ENCODE measurements at regions not wholly inside any gene's neighbourhood (a gene's known extent, or its start where the extent isn't known, plus 50 kb on each side); places are given as distances from the start of the nearest gene placed in this dataset.

DNA sequence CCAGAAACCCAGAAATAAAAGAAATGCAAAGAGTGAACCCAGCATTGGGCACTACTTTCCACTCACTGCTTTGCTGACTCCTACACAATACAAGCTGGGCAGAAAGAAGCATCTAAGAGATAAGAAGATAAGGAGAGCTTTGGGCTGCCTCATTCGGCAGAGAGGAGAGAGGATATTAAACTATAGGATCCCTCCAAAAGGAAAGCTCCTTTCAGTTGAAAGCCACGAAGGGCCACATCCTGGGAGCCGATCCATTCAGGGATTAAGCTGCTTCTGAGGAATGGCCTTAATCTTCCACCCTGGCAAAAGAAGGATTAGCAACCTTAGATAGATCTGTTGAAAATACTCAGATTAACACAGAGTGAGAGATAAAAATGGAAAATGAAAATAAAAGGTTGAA lies 274.9 kb upstream of the PPP2R3A start:
- no peak overlapping the region for H3K27ac ChIP-seq
- no peaks in the 10 kb centered on the region for H3K4me1 ChIP-seq
- intact Hi-C loops (cut with DNase I), result no loop called here
- H3K4me3 ChIP-seq, result no peak overlapping the region
- no peaks in the 10 kb centered on the region for H3K36me3 ChIP-seq
- TF ChIP-seq, protein P1, sequence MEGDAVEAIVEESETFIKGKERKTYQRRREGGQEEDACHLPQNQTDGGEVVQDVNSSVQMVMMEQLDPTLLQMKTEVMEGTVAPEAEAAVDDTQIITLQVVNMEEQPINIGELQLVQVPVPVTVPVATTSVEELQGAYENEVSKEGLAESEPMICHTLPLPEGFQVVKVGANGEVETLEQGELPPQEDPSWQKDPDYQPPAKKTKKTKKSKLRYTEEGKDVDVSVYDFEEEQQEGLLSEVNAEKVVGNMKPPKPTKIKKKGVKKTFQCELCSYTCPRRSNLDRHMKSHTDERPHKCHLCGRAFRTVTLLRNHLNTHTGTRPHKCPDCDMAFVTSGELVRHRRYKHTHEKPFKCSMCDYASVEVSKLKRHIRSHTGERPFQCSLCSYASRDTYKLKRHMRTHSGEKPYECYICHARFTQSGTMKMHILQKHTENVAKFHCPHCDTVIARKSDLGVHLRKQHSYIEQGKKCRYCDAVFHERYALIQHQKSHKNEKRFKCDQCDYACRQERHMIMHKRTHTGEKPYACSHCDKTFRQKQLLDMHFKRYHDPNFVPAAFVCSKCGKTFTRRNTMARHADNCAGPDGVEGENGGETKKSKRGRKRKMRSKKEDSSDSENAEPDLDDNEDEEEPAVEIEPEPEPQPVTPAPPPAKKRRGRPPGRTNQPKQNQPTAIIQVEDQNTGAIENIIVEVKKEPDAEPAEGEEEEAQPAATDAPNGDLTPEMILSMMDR (IDR thresholded peaks at IDR 0.05), result no peak
- H3K9me3 ChIP-seq, result no peaks in the 10 kb centered on the region
- H3K27me3 ChIP-seq, result no peaks in the 10 kb centered on the region
- no peak for DNase-seq (ENCODE audit: low spot score in 2 of 2)

DNA sequence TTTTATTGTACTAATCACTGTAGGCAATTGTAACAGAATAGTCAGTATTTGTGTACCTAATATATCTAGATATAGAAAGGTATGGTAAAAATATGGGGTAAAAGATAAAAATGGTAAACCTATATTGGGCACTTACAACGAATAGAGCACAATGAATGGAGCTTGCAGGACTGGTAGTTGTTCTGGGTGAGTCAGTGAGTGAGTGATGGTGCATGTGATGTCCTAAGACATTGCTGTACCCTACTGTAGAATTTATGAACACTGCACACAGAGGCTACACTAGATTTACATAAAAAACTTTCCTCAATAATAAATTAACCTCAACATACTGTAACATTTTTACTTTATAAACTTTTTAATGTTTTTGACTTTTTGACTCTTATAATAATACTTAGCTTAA lies 274.3 kb upstream of the PPP2R3A start:
- H3K27me3 ChIP-seq, result no peaks in the 10 kb centered on the region
- TF ChIP-seq, protein P1 (IDR thresholded peaks at IDR 0.05), result no peak
- intact Hi-C loops (cut with DNase I), result no loop called here
- H3K9me3 ChIP-seq, result no peaks in the 10 kb centered on the region
- no peak overlapping the region for H3K4me3 ChIP-seq
- no peak overlapping the region for H3K27ac ChIP-seq
- no peaks in the 10 kb centered on the region for H3K36me3 ChIP-seq
- H3K4me1 ChIP-seq, result no peaks in the 10 kb centered on the region
- no peak for DNase-seq (ENCODE audit: low spot score in 2 of 2)

DNA sequence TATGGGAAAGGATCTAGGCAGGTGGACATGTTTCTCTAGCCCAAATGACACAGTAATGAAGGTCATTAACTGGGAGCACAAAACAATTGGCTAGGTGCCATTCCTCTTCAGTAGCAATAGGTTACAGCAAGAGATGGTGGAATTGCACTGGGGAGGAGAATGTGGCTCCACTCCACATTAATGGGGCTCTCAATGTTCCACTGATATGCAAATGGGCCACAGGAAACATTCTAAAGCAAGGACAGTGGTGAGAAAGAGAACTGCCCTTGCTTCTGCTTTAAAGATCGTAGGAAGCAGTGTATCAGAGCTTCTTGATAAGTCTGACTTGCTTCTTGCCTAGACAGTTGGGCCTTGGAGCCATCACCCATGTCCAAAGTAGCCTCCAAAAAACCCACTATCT lies 271.4 kb upstream of the PPP2R3A start:
- intact Hi-C loops (cut with DNase I), result no loop called here
- no peak overlapping the region for H3K27ac ChIP-seq
- no peak for DNase-seq (ENCODE audit: low spot score in 2 of 2)
- TF ChIP-seq, protein P1 (IDR thresholded peaks at IDR 0.05), result no peak
- H3K4me1 ChIP-seq, result no peaks in the 10 kb centered on the region
- H3K36me3 ChIP-seq, result no peaks in the 10 kb centered on the region
- no peaks in the 10 kb centered on the region for H3K9me3 ChIP-seq
- H3K27me3 ChIP-seq, result no peaks in the 10 kb centered on the region
- H3K4me3 ChIP-seq, result no peak overlapping the region

DNA sequence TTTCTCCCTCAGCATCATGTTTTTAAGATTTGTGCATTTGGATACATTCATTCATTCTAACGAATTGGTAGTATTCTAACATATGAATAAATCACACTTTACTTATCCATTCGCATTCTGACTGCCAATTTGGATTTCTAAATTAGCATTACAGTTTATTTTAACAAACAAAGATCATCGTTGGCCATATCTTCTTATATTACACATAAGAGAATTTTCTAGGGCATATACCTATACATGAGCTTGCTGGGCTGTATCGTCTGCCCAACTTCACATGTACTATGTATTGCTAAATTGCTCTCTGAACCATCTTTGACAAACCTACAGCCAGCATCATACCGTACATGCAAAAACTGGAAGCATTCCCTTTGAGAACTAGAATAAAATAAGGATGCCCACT lies 265.8 kb upstream of the PPP2R3A start:
- H3K27ac ChIP-seq, result no peak overlapping the region
- TF ChIP-seq, protein P1 (IDR thresholded peaks at IDR 0.05), result no peak
- no peak overlapping the region for H3K4me3 ChIP-seq
- intact Hi-C loops (cut with DNase I), result no loop called here
- no peaks in the 10 kb centered on the region for H3K36me3 ChIP-seq
- no peaks in the 10 kb centered on the region for H3K27me3 ChIP-seq
- H3K4me1 ChIP-seq, result no peaks in the 10 kb centered on the region
- H3K9me3 ChIP-seq, result no peaks in the 10 kb centered on the region
- DNase-seq (ENCODE audit: low spot score in 2 of 2), result no peak

DNA sequence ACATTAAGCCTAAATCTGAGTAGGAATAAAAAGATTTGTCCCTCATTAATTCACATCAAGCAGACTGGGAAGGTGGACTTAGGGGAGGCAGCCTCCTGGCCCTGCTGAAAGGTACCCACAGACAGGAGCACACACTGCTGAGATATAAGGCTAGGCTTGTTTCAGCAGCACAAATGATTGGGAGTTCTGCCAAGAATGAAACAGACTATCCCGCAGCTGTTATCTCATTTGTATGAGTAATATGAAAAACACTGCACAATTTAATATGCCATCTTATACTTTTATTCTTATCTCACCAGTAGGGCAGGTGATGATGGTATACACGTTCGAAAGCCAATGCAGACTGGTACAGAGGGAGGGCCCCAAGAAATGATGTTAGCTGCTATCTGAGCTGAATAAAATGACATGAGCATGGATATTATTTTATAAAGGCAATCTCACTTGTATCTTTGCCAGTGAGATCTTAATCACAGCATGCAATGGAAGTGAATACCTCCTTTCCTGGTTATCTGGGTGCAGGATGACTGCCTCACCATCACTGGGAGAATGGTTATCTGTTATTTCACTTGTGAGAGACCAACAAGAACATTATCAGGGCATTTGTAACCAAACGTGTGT lies 258.7 kb upstream of the PPP2R3A start:
- no peaks in the 10 kb centered on the region for H3K4me1 ChIP-seq
- H3K27ac ChIP-seq, result no peak overlapping the region
- no peaks in the 10 kb centered on the region for H3K27me3 ChIP-seq
- TF ChIP-seq, protein P1 (IDR thresholded peaks at IDR 0.05), result no peak
- H3K36me3 ChIP-seq, result no peaks in the 10 kb centered on the region
- DNase-seq (ENCODE audit: low spot score in 2 of 2), result no peak
- no peaks in the 10 kb centered on the region for H3K9me3 ChIP-seq
- no peak overlapping the region for H3K4me3 ChIP-seq
- intact Hi-C loops (cut with DNase I), result no loop called here

- intact Hi-C loops (cut with DNase I), result no loop called here
These were observed 246.1 kb upstream of the PPP2R3A start for GRCh38 chr3:135719449-135719848.

More at GRCh38 chr3:135719449-135719848, 246.1 kb upstream of the PPP2R3A start:
- no peaks in the 10 kb centered on the region for H3K9me3 ChIP-seq
- H3K27me3 ChIP-seq, result no peaks in the 10 kb centered on the region
- H3K27ac ChIP-seq, result no peak overlapping the region
- H3K4me3 ChIP-seq, result no peak overlapping the region
- TF ChIP-seq, protein P1 (IDR thresholded peaks at IDR 0.05), result no peak
- H3K4me1 ChIP-seq, result no peaks in the 10 kb centered on the region
- no peak for DNase-seq (ENCODE audit: low spot score in 2 of 2)
- no peaks in the 10 kb centered on the region for H3K36me3 ChIP-seq

Data from ascending aorta (tissue), 2 donors.